Hepatocyte (in vitro differentiated cells): ENCODE measurements at regions not wholly inside any gene's neighbourhood (a gene's known extent, or its start where the extent isn't known, plus 50 kb on each side); places are given as distances from the start of the nearest gene placed in this dataset.

Source experiments
- CTCF ChIP-seq: fragments of 200-600 bp; sonication (generic); IDR thresholded peaks from 2 replicates; pipeline ENCODE4 v1.5.1; 2016; ENCODE audit warnings: antibody characterized with exemption, mild to moderate bottlenecking; ENCODE audit not compliant: poor library complexity
- EZH2 ChIP-seq: fragments of 200-600 bp; sonication (generic); IDR thresholded peaks from 2 replicates; pipeline ENCODE4 v1.6.1; 2016; ENCODE audit warnings: antibody characterized with exemption, mild to moderate bottlenecking, borderline replicate concordance

GRCh38 chr12:76256904-76257303 is 91.3 kb downstream of the BBS10 start:
- TF ChIP-seq CTCF (no peak), EZH2 (no peak)
